ENCODE measurements at regions not wholly inside any gene's neighbourhood (a gene's known extent, or its start where the extent isn't known, plus 50 kb on each side); places are given as distances from the start of the nearest gene placed in this dataset.

DNA sequence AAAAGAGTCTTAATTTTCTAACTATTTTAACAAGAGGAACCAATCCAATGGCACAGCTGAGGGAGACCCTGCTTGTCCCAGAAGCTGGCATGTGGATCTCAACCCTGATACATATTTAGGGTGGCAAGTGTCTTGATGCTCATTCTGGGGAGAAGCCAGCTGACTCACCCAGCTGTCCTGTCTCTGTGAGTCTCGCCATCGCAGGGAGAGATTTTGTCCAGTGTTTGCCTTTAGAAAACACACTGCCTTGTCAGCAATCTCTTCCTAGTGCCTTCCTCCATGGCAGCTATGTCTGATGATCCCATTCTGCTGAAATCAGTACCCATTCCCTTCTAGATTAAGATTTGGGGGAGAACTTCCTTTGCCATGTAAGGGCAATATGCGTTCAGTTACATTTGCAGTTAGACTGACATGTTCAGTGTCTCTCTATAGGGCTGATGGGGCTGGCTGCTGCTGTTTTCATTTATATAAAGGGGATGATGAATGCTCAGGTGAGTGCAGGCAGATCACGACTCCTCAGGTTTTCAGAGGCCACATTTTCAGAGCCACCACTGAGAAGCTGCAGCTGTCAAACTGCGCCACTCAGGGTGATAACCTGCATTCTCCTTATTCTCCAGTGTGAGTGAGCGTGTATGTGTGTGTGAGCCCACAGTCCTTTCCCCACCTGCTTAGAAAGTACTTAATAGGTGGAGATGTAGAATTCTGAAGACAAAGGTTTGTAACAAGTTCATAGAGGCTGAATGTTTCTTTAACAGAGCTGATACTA lies 217.0 kb downstream of the GAS1 start:
- no peak for DNase-seq (ENCODE audit: low spot score)

GRCh38 chr9:86724529-86724928 lies 222.8 kb downstream of the GAS1 start:
- DNase-seq (ENCODE audit: low spot score) = no peak

- DNase-seq (ENCODE audit: low spot score) = no peak
Measured at GRCh38 chr9:86723346-86723745, 224.0 kb downstream of the GAS1 start.

DNA sequence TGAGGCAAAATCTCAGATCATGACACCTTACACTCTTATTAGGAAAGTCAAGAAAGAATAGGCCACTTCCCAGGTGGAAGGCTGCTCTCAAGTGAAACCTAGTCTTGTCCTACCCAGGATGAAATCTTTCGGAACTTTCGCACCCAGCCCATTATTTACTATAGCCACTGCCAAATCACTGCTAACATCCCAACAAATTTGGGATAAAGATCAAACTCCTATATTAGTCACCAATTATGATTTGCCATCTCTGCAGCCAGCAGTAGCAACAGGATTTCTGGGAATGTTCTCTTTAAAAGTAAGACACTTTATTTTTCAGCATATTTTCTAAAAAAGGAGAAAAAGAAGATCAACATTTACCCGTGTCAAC lies 224.6 kb downstream of the GAS1 start:
- no peak for DNase-seq (ENCODE audit: low spot score)

DNA sequence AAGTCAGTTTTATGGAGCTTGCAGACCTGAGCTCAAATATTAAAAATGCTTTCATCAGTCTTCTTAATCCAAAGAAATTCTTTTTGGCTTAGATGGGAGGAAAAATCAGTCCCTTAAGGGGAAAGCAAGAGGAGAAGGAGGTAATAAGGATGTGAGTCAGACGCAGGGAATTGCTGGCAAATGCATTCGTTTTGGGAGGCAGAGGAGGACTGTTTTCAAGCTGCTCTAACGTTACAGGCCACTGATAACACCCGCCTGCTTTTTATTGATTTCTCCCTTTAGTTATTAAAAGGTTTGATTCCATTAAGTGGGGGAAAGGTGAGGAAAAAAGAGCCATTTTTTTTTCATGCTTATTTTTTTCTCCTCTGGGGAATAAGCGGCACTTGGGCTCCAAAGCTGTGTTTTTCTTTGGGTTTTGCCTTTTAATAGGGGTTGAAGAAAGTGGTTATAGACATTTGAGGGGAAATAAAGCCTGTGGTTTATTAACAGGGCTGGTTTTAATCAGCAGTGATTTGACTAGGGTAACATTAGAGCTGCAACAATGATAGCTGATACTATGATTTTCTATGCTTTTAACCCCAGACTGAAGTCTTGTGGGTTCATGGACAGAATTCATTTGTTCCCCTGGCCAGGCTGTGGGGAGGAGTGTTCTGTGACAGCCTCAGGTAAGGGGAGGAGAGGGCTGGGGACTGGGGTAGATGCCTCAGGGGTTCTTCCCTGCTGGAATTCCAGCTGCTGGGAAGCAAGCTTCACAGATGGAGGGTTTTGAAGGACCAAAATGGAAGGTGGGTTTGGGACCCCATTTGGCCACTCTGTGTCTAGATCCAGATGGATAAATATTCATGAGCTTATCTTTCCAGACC lies 225.2 kb downstream of the GAS1 start:
- DNase-seq (ENCODE audit: low spot score) = no peak

DNA sequence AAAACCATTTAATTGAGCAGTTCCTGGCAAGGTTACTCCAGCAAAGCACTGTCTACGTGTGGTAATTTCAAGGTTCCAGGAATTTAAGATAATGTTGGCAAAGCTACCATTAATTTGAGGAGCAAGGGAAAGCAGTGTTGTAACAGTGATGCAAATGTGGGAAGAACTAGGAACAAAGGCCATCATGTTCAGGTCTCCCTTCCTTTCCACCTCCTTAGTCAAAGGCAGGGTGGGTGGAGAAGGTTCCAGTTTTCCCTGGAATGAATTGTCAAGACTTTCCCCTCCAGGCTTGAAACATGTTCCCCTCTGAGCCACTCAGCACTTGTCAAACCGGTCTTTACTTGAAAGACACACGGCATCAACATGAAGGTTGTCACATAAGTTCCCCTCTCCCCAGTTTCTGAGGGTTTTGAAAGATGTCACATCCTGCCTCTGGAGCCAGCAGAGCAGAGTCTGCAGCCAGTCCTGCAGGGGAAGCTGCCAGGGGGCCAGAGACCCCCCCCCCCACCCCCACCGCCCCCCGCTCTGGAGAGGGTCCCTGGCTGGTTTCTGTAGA lies 226.0 kb downstream of the GAS1 start:
- no peak for DNase-seq (ENCODE audit: low spot score)

- no peak for DNase-seq (ENCODE audit: low spot score)
Measured at GRCh38 chr9:86720639-86721225, 226.6 kb downstream of the GAS1 start.

DNA sequence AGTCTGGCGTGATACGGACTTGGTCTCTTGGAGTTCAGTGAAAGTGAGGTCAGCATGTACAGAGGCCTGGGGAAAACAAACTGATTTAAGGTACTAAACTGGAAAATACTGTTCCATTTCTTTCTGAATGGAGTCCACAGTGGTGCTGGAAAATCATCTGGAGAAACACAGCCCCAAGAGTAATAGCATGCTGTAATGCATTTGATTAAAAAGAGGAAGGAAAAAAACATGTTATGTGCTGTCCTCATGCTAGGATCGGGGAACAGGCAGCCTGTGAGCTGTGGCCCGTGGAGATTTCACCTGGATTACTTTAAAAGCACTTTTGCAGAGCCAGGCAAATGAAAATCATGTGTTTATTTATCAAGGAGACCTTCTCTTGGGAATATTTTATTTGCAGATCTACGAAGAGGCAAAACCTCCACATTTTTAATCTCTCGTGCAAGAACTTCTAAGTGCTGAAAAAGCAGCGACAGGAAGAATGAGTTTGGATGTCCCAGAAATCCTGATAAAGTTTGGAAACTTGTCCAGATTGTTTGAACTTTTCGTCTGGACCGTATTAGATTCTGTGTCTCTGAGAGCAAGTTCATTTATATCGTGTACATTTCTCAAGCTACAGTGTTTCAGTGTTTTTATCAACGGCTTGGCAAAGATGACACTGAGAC lies 228.8 kb downstream of the GAS1 start:
- no peak for DNase-seq (ENCODE audit: low spot score)

- no peak for DNase-seq (ENCODE audit: low spot score)
Measured at GRCh38 chr9:86716326-86716922, 230.9 kb downstream of the GAS1 start.

GRCh38 chr9:86714999-86715398 lies 232.3 kb downstream of the GAS1 start:
- no peak for DNase-seq (ENCODE audit: low spot score)

DNA sequence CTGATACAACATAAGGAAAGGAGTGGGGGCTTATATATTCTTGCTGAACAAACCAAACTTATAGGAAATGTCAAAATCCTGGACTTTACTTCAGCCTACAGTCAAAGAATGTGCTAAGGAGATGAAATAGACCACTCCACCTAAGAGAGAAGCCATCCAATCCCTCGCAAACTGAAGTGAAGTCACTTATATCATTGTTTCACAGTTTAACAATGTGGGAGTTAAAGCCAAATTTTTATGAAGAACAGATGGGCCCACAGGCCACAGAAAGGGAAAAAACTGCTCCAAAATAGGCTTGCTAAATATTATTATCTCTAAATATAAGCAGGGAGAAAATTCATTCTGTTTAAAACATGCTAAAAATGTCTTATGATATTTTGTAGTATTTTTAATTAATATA lies 233.3 kb downstream of the GAS1 start:
- DNase-seq (ENCODE audit: low spot score) = no peak

GRCh38 chr9:86713470-86713869 lies 233.8 kb downstream of the GAS1 start:
- DNase-seq (ENCODE audit: low spot score) = no peak

DNA sequence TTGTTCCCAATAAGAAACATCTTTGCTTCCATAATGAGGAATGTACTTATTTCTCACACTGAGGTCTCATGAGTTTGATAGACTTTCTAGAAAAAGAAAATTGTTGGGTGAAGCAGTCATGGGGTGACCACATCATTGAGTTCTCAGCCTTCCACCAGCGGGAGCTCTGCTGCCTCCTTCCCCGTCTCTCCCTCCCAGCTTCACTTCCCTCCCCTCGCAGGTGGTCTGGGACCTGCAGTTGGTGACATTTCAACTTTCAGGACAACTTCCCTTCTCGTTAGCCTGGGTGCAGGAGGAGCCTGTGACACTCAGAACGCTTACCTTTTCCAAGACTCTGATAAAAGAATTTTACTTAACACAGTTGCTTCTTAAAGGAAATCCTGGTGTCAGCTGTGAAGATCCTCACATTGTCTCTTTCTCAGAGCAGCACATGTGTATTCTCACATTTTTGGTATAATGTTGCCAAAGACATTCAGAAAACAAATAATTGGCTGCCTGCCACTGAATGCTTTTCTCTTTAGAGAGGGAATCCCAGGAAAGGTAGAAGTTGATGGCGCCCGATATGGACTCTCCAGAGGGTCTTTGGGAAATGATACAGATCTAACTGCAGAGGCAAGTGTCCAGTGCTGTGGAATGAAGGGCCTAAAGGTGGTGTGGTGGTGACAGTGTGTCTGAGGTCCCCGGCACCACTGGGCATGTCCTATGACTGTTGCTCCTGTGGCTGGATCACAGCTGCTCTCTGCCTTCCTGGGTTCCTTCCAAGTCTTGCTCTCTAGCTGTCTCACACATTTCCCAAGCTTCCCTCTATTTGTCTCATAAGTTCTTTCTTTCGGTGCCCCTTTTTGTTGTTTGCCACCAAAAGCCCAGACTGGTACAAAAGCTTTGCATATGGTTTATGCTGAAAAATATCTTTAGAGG lies 238.1 kb downstream of the GAS1 start:
- DNase-seq (ENCODE audit: low spot score) = no peak

DNA sequence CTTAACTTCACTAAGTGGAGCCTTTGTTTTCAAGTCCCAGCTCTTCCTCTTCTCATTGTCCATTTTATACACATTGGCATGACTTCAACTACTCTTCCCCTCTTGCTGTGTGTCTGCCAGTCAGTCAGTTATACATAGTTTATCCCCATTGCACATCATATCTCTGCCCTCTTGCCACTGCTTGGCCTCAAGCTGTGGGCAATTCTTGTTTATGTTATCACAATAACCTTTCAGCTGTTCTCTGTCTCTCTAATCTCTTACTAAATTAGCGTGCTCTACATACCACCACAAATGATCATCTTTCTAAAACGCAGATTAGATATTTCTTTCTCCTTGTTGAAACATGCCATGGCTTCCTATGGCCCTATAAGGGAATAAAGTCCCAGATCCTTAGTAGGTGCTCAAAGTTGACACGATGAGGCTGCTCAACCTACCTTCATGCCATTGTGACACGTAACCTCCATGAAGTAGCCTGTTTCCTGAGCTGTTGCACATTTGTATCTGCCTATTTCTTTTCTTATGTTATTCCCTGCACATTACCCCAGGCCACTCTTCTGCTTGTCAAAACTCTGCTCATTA lies 239.3 kb downstream of the GAS1 start:
- DNase-seq (ENCODE audit: low spot score) = no peak

DNA sequence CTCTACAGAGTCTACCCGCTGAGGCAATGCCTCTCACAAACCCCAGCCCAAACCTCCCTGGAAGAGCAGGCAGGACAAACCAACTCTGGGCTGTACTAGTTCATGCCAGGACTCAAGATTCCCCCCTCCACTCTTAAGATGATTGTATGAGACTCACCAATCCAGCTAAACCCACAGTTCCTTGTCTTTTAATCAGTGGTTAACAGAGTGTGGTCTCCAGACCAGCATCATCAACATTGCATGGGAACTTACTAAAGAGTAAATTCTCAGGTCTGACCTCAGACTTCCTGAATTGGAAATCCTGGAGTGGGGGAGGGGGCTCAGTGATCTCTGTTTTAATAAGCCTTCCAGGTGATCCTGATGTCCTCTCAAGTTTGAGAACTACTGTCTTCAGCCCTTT lies 240.9 kb downstream of the GAS1 start:
- DNase-seq (ENCODE audit: low spot score) = no peak

DNA sequence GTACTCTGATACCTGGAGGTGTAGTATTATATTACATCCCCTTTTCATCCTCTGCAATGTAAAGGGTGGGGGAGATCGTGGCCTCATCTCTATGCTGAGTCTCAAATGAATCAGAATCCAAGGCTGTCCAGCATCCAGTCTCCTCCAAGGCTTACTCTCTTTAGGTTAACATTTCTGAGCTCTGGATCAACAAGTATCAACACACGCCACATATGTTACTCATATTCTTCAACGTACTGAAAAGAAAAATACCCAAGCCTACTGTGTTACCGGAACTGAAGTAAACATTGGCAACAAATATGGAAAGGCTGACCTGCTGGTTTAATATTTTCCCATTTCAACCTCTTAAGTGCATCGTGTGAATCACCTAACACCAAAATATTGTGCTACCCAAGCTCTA lies 241.8 kb downstream of the GAS1 start:
- no peak for DNase-seq (ENCODE audit: low spot score)

DNA sequence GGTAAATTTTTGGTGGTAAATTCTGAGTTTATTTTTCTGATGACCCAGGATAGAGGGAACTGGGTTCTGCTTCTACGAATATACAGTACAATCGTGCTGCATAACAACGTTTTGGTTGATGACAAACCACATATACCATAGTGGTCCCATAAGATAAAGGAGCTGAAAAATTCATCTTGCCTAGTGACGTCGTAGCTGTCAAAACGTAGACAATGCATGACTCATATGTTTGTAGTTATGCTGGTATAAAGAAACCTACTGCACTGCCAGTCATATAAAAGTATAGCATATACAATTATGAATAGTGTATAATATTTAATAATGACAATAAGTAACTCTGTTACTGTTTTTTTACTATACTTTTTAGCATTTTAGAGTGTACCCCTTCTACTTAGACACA lies 244.0 kb downstream of the GAS1 start:
- DNase-seq (ENCODE audit: low spot score) = no peak

DNA sequence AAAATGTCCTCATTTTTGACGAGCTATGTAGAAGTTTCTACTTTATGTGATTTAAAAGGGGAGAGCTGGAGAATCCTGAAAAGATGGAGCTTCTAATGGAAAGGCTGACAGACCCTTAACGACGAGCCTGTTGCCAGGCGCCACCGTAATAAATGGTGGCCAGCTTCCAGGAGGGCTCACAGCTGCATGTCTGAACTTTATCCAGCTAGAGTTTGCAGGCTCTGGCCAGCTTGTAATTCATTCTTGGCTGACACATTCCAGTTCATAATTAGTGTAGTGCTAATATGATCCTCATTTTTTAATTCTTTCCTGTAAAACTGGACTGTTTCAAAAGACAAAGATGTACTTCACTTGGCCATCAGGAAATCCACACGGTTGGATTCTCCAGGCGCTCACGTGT lies 246.7 kb downstream of the GAS1 start:
- no peak for DNase-seq (ENCODE audit: low spot score)

GRCh38 chr9:86697999-86698398 lies 249.3 kb downstream of the GAS1 start:
- DNase-seq (ENCODE audit: low spot score) = no peak

DNA sequence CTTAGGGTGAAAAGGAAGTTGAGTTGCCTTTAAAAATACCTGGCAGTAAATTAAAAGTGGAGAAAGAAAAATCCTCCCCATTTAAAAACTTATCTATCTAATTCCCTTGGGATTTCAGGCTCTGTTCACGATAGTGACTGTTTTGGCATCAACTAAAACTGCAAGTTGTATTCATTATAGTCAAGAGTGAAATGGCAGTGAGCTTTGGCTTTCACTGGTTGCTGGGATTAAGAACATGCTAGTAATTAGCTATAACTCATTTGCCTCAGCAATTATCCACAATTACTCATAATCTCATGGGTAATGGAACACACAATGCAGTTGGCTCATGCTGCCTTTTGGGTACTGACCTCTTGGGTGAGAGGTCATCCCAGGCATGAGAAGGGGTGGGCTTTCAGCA lies 250.1 kb downstream of the GAS1 start:
- no peak for DNase-seq (ENCODE audit: low spot score)

All from D341Med (cell line).